ENCODE measurements at regions not wholly inside any gene's neighbourhood (a gene's known extent, or its start where the extent isn't known, plus 50 kb on each side); places are given as distances from the start of the nearest gene placed in this dataset.

DNA sequence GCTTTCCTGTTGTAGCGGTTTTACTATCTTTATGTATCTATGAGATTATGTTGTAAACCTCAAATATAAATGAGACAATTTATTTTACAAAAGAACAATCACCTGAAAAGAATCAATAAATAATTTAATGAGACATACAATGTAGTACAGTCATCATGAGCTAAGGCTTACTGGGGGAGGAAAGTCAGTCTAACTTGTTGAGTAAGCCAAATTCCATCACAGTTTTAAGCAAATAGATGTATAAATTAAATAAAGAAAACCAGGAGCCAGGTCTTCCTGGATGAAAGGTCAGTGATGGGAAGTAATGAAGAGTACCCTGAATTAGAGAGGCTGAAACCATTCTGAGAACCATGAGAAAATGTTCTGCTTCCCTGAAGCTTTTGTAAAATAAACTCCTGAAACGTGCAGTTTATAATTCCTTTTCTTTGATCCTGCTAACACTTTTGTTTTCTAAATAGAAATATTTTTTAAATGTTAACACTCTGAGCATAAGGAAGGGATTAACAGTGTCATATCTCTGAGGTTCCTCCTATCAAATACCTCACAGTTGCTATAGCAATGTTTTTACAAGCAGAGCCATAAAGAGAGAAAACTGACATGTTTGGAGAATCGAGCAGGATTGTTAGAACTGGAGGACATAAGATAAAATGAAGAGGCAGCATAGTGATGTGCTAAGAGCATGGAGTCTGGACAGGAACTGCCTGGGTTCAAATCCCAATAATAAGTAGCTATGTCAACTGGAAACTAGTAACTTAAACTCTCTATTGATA, 444.9 kb upstream of the FOXG1 start:
- FAIRE-seq (no peak), DNase-seq (ENCODE audit: insufficient read length, low spot score) (no peak)

DNA sequence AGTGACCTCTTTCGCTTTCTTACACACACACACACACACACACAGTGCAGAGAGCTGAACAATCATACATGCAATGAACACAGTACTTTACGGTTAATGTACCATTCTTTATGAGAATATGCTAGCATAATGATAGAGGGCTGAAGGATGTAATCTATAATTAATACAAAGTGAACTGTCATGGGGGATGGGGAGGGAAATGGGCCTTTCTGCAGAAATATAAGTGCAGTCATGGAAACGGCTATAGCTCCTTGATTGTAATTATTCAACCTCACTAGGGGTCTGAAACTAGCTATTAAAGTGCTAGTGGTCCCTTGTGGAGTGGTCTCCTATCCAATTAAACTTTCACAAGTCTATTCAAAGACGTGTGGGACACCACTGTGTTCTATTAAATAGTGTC, 443.2 kb upstream of the FOXG1 start:
- TF ChIP-seq, protein P1, sequence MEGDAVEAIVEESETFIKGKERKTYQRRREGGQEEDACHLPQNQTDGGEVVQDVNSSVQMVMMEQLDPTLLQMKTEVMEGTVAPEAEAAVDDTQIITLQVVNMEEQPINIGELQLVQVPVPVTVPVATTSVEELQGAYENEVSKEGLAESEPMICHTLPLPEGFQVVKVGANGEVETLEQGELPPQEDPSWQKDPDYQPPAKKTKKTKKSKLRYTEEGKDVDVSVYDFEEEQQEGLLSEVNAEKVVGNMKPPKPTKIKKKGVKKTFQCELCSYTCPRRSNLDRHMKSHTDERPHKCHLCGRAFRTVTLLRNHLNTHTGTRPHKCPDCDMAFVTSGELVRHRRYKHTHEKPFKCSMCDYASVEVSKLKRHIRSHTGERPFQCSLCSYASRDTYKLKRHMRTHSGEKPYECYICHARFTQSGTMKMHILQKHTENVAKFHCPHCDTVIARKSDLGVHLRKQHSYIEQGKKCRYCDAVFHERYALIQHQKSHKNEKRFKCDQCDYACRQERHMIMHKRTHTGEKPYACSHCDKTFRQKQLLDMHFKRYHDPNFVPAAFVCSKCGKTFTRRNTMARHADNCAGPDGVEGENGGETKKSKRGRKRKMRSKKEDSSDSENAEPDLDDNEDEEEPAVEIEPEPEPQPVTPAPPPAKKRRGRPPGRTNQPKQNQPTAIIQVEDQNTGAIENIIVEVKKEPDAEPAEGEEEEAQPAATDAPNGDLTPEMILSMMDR (IDR thresholded peaks at IDR 0.05; ENCODE audit: insufficient read depth, missing control alignments): no peak
- DNase-seq (ENCODE audit: insufficient read length, low spot score) (no peak), FAIRE-seq (no peak)

More for the DNA sequence above, 444.9 kb upstream of the FOXG1 start:
- TF ChIP-seq, protein P1 (IDR thresholded peaks at IDR 0.05; ENCODE audit: insufficient read depth, missing control alignments): no peak

DNA sequence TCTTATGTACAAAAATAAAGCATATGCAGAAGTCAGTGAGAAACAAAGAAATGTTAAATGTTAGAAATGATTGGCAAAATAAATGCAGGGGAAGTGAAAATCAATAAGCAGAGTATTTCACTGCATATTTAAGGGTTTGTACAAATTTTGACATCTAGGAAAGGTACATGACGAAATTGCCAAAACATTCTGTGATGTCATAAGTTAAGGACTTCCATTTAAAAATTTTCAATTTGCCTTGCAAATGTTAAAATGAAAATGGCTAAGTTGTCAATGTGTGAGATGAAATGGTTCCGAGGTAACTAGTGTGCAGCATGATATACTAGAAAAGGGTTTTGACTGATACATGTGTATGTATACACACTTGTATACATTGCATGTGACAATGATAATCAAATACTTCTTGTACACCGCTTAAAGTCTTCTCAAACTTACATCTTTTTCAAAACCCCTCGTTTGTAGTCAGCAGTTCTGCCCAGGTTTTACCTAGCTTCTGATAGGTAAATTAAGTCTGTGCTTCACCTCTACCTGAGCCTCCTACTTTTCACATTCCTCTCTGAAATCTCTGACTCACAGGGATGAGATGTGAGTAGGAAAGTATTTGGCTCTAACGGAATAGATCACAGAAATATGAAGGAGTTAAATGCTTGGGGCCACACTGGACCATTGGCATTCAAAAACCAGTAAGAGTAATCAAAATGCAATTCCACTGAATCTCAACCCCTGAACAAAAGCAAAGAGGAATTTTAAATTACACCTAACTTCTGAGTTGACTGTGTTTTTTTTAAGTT, 442.4 kb upstream of the FOXG1 start:
- TF ChIP-seq, protein P1 (IDR thresholded peaks at IDR 0.05; ENCODE audit: insufficient read depth, missing control alignments): no peak
- FAIRE-seq (no peak), DNase-seq (ENCODE audit: insufficient read length, low spot score) (no peak)

DNA sequence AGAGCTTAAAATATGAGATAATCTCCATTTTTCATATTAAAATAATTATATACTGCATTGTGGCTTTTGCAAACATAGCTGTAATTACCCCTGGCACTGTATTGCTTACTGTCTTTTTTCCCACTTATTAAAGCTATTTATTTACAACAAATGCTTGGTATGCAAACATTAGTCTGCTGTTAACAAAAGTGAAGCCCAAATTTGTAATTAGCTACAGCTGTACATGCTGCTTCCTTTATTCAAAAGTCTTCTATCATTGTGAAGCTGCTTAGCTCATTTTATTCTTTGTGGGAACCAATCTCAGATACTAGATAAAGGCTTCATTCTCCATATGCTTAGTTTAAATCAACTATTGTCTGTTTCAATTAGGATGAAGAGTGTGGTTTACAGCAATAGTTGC, 425.8 kb upstream of the FOXG1 start:
- FAIRE-seq (no peak), DNase-seq (ENCODE audit: insufficient read length, low spot score) (no peak)
- TF ChIP-seq, protein P1 (IDR thresholded peaks at IDR 0.05; ENCODE audit: insufficient read depth, missing control alignments): no peak

DNA sequence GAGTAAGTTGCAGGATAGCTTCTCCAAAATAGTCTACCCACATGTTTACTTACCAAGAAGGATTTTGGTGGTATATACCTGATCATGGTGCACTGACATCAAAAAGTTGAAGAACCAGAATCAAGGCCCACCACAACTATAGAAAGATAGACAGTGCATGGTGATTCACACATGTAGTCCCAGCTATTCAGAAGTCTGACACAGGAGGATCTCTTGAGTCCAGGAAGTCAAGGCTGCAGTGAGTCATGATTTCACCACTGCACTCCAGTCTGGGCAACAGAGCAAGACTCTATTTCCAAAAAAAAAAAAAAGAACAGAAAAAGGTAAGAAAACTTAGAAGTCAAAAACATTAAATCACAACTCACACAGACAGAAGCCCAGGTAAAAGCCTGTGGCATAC, 422.2 kb upstream of the FOXG1 start:
- no peak for FAIRE-seq
- DNase-seq (ENCODE audit: insufficient read length, low spot score): no peak
- TF ChIP-seq, protein P1 (IDR thresholded peaks at IDR 0.05; ENCODE audit: insufficient read depth, missing control alignments): no peak

DNA sequence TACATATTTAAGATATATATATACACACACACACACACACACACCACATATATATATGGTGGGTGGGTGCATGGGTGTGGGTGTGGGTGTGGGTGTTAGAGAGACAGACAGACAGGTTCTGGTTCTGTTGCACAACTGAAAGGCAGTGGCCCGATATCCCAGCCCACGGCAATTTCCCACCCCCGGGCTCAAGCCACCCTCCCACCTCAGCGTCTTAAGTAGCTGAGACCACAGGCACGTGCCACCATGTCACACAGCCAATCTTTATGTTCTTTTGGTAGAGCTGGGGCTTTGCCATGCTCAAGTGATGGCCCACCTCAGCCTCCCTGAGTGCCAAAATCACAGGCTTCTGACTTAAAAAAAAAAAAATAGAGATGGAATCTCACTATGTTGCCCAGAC, 417.8 kb upstream of the FOXG1 start:
- DNase-seq (ENCODE audit: insufficient read length, low spot score) (no peak), FAIRE-seq (no peak)
- TF ChIP-seq, protein P1 (IDR thresholded peaks at IDR 0.05; ENCODE audit: insufficient read depth, missing control alignments): no peak

DNA sequence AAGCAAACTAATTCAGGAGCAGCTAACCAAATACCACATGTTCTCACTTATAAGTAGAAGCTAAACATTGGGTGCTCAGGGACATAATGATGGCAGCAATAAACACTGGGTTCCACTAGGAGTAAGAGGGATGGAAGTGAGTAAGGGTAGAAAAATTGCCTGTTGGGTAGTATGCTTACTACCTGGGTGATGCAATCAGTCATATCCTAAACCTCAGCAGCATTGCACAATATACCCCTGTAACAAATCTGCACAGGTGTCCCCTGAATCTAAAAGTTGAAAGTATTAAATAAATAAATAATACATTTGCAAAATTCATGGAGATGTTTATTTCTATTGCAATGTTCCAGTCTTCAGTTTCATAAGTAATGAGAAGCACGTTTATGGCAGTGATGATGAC, 409.8 kb upstream of the FOXG1 start:
- DNase-seq (ENCODE audit: insufficient read length, low spot score): no peak
- FAIRE-seq: no peak
- TF ChIP-seq, protein P1 (IDR thresholded peaks at IDR 0.05; ENCODE audit: insufficient read depth, missing control alignments): no peak
